WTC11 (cell line): ENCODE measurements at regions not wholly inside any gene's neighbourhood (a gene's known extent, or its start where the extent isn't known, plus 50 kb on each side); places are given as distances from the start of the nearest gene placed in this dataset.

Experiments
- ATAC-seq: fragments of 200-7000 bp; cut with Tn5 transposase; 2 replicates; pipeline ENCODE4 v1.10.0; 2021; ENCODE audit warnings: mild to moderate bottlenecking, moderate library complexity
- CTCF ChIA-PET: fragments of 300-600 bp; sonication (Branson Sonifier 250); formaldehyde crosslinking; loops from one replicate; lab custom pipeline; 2021; ENCODE audit warnings: antibody characterized with exemption; lab: Charles Lee
- POLR2A ChIA-PET: fragments of 350-600 bp; sonication (Branson Sonifier 250); formaldehyde crosslinking; loops from one replicate; lab custom pipeline; 2021; ENCODE audit warnings: antibody characterized with exemption; lab: Charles Lee
- DNase-seq: peaks from one replicate; pipeline ENCODE4 v3.0.0; 2021; ENCODE audit warnings: low spot score
- H3K27ac Mint-ChIP-seq: 2 replicates; pipeline ENCODE4 v1.8.0; 2021; ENCODE audit warnings: mixed read lengths
- H3K27me3 Mint-ChIP-seq: 2 replicates; pipeline ENCODE4 v1.8.0; 2021; ENCODE audit warnings: low read depth, mild to moderate bottlenecking, moderate library complexity, mixed read lengths
- H3K36me3 Mint-ChIP-seq: 2 replicates; pipeline ENCODE4 v1.8.0; 2021; ENCODE audit warnings: mixed read lengths
- H3K4me1 Mint-ChIP-seq: 2 replicates; pipeline ENCODE4 v1.8.0; 2022; ENCODE audit warnings: mixed read lengths
- H3K4me3 Mint-ChIP-seq: 2 replicates; pipeline ENCODE4 v1.8.0; 2021; ENCODE audit warnings: mild to moderate bottlenecking, moderate library complexity, mixed read lengths
- H3K9me3 Mint-ChIP-seq: 2 replicates; pipeline ENCODE4 v1.8.0; 2021; ENCODE audit warnings: mixed read lengths
- ARID4B ChIP-seq: sonication (generic); formaldehyde crosslinking; IDR thresholded peaks from 2 replicates; pipeline ENCODE4 v1.8.0; 2023; ENCODE audit warnings: missing genetic modification reagents, mild to moderate bottlenecking, borderline replicate concordance
- CREB1 ChIP-seq: sonication (generic); formaldehyde crosslinking; IDR thresholded peaks from 2 replicates; pipeline ENCODE4 v1.8.0; 2023; ENCODE audit warnings: mild to moderate bottlenecking, missing genetic modification reagents
- CTCF ChIP-seq: fragments of 200-600 bp; IDR thresholded peaks from 2 replicates; pipeline ENCODE4 v1.8.0; 2022; ENCODE audit warnings: antibody characterized with exemption
- ELF4 ChIP-seq: sonication (generic); formaldehyde crosslinking; IDR thresholded peaks from 2 replicates; pipeline ENCODE4 v1.8.1; 2022; ENCODE audit warnings: low read depth, mild to moderate bottlenecking, moderate library complexity, missing genetic modification reagents
- ERG ChIP-seq: fragments of 250-450 bp; sonication (Bioruptor Pico); IDR thresholded peaks from 2 replicates; pipeline ENCODE4 v1.8.0; 2021; ENCODE audit warnings: mild to moderate bottlenecking
- ETV6 ChIP-seq: sonication (generic); formaldehyde crosslinking; IDR thresholded peaks from 2 replicates; pipeline ENCODE4 v1.8.1; 2022; ENCODE audit warnings: mild to moderate bottlenecking, missing genetic modification reagents
- FOXP1 ChIP-seq: sonication (generic); formaldehyde crosslinking; IDR thresholded peaks from 2 replicates; pipeline ENCODE4 v1.8.0; 2022; ENCODE audit warnings: missing genetic modification reagents, mild to moderate bottlenecking, moderate library complexity, borderline replicate concordance
- GABPB1 ChIP-seq: sonication (generic); formaldehyde crosslinking; IDR thresholded peaks from 2 replicates; pipeline ENCODE4 v1.8.1; 2023; ENCODE audit warnings: mild to moderate bottlenecking, missing genetic modification reagents
- IRF2 ChIP-seq: sonication (generic); formaldehyde crosslinking; IDR thresholded peaks from 2 replicates; pipeline ENCODE4 v1.8.0; 2022; ENCODE audit warnings: low read depth, missing genetic modification reagents, borderline replicate concordance
- JAZF1 ChIP-seq: fragments of 250-450 bp; sonication (Bioruptor Pico); IDR thresholded peaks from 2 replicates; pipeline ENCODE4 v1.9.0; 2021; ENCODE audit warnings: moderate library complexity, mild to moderate bottlenecking, inconsistent platforms
- MLX ChIP-seq: sonication (generic); formaldehyde crosslinking; IDR thresholded peaks from 2 replicates; pipeline ENCODE4 v1.8.1; 2023; ENCODE audit warnings: mild to moderate bottlenecking, missing genetic modification reagents, moderate library complexity
- NFATC4 ChIP-seq: fragments of 250-450 bp; sonication (Bioruptor Pico); IDR thresholded peaks from 2 replicates; pipeline ENCODE4 v1.9.0; 2021; ENCODE audit warnings: mild to moderate bottlenecking
- NFYB ChIP-seq: sonication (generic); formaldehyde crosslinking; conservative IDR thresholded peaks from 2 replicates; pipeline ENCODE4 v1.8.0; 2022; ENCODE audit warnings: low read depth, missing genetic modification reagents
- NR2C2 ChIP-seq: sonication (generic); formaldehyde crosslinking; IDR thresholded peaks from 2 replicates; pipeline ENCODE4 v1.8.0; 2022; ENCODE audit warnings: mild to moderate bottlenecking, missing genetic modification reagents
- SMAD4 ChIP-seq: sonication (generic); formaldehyde crosslinking; IDR thresholded peaks from 2 replicates; pipeline ENCODE4 v1.8.0; 2022; ENCODE audit warnings: mild to moderate bottlenecking, missing genetic modification reagents
- SOX15 ChIP-seq: fragments of 250-450 bp; sonication (Bioruptor Pico); IDR thresholded peaks from 2 replicates; pipeline ENCODE4 v1.9.0; 2021; ENCODE audit warnings: mild to moderate bottlenecking
- TEAD1 ChIP-seq: sonication (generic); formaldehyde crosslinking; IDR thresholded peaks from 2 replicates; pipeline ENCODE4 v1.8.0; 2022; ENCODE audit warnings: mild to moderate bottlenecking, missing genetic modification reagents
- ZBTB21 ChIP-seq: sonication (generic); formaldehyde crosslinking; IDR thresholded peaks from 2 replicates; pipeline ENCODE4 v1.8.1; 2023; ENCODE audit warnings: mild to moderate bottlenecking, missing genetic modification reagents, borderline replicate concordance
- ZNF232 ChIP-seq: sonication (generic); formaldehyde crosslinking; IDR thresholded peaks from 2 replicates; pipeline ENCODE4 v1.8.0; 2022; ENCODE audit warnings: mild to moderate bottlenecking, missing genetic modification reagents
- ZNF281 ChIP-seq: sonication (generic); formaldehyde crosslinking; IDR thresholded peaks from 2 replicates; pipeline ENCODE4 v1.8.0; 2023; ENCODE audit warnings: mild to moderate bottlenecking, missing genetic modification reagents
- ZNF317 ChIP-seq: sonication (generic); formaldehyde crosslinking; IDR thresholded peaks from 2 replicates; pipeline ENCODE4 v1.8.1; 2023; ENCODE audit warnings: low read depth, mild to moderate bottlenecking, moderate library complexity, missing genetic modification reagents, borderline replicate concordance
- ZNF416 ChIP-seq: fragments of 250-450 bp; sonication (Bioruptor Pico); IDR thresholded peaks from 2 replicates; pipeline ENCODE4 v1.9.0; 2021; ENCODE audit warnings: mild to moderate bottlenecking, inconsistent platforms
- TF ChIP-seq, protein P1 (sequence below): fragments of 250-450 bp; sonication (Bioruptor Pico); IDR thresholded peaks from 2 replicates; pipeline ENCODE4 v1.9.0; 2021; ENCODE audit warnings: mild to moderate bottlenecking
- TF ChIP-seq, protein P2 (sequence below): fragments of 250-450 bp; sonication (Bioruptor Pico); IDR thresholded peaks from 2 replicates; pipeline ENCODE4 v1.9.0; 2021; ENCODE audit warnings: moderate library complexity, mild to moderate bottlenecking, inconsistent platforms, borderline replicate concordance
- TF ChIP-seq, protein P3 (sequence below): sonication (generic); formaldehyde crosslinking; IDR thresholded peaks from 2 replicates; pipeline ENCODE4 v1.8.1; 2022; ENCODE audit warnings: low read depth, missing genetic modification reagents, borderline replicate concordance

- POLR2A ChIA-PET = no interaction called here
- ATAC-seq (no peak), DNase-seq (no peak)
- no peaks in the 10 kb centered on the region for H3K36me3 Mint-ChIP-seq
- no peak overlapping the region; the same call in 1 of the 2 replicates for H3K27ac Mint-ChIP-seq
- H3K27me3 Mint-ChIP-seq = no peaks in the 10 kb centered on the region
- CTCF ChIA-PET = no interaction called here
- H3K9me3 Mint-ChIP-seq = no peaks in the 10 kb centered on the region
- H3K4me1 Mint-ChIP-seq = peaks cover 66% of the 10 kb centered on the region
- TF ChIP-seq NFATC4 (CRISPR knock-in tag) = no peak
- no peak for TF ChIP-seq NFYB (CRISPR knock-in tag)
- no peak for TF ChIP-seq SOX15 (CRISPR knock-in tag)
- no peak for TF ChIP-seq ZBTB21
- no peak for TF ChIP-seq CTCF
- no peak for TF ChIP-seq IRF2 (CRISPR knock-in tag)
- TF ChIP-seq, protein P1, sequence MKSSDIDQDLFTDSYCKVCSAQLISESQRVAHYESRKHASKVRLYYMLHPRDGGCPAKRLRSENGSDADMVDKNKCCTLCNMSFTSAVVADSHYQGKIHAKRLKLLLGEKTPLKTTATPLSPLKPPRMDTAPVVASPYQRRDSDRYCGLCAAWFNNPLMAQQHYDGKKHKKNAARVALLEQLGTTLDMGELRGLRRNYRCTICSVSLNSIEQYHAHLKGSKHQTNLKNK (CRISPR knock-in tag) = no peak
- no peak for TF ChIP-seq FOXP1 (CRISPR knock-in tag)
- TF ChIP-seq MLX = no peak
- TF ChIP-seq ELF4 = no peak
- no peak for TF ChIP-seq ZNF317
- no peak for TF ChIP-seq CREB1 (CRISPR knock-in tag)
- TF ChIP-seq, protein P2, sequence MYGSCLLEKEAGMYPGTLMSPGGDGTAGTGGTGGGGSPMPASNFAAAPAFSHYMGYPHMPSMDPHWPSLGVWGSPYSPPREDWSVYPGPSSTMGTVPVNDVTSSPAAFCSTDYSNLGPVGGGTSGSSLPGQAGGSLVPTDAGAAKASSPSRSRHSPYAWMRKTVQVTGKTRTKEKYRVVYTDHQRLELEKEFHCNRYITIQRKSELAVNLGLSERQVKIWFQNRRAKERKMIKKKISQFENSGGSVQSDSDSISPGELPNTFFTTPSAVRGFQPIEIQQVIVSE (CRISPR knock-in tag) = no peak
- no peak overlapping the region for H3K4me3 Mint-ChIP-seq
Observed at GRCh38 chr7:114151777-114152176, 233.0 kb upstream of the PPP1R3A start.

- ChIA-PET CTCF (no interaction called here), POLR2A (interaction anchor here (0.6 kb wide), 1 partner anchor 643 kb away, joined by 5 read pairs; no protein-coding TSS in a partner anchor)
- peaks cover 55% of the 10 kb centered on the region for H3K4me1 Mint-ChIP-seq
- no peak overlapping the region for H3K4me3 Mint-ChIP-seq
- H3K27ac Mint-ChIP-seq = no peak overlapping the region
- no peaks in the 10 kb centered on the region for H3K9me3 Mint-ChIP-seq
- ATAC-seq (no peak), DNase-seq (no peak)
- no peaks in the 10 kb centered on the region for H3K27me3 Mint-ChIP-seq
- no peaks in the 10 kb centered on the region for H3K36me3 Mint-ChIP-seq
- TF ChIP-seq SMAD4 = no peak
- TF ChIP-seq ETV6 (CRISPR knock-in tag) = no peak
- no peak for TF ChIP-seq TEAD1 (CRISPR knock-in tag)
- no peak for TF ChIP-seq ERG (CRISPR knock-in tag)
- TF ChIP-seq, protein P3, sequence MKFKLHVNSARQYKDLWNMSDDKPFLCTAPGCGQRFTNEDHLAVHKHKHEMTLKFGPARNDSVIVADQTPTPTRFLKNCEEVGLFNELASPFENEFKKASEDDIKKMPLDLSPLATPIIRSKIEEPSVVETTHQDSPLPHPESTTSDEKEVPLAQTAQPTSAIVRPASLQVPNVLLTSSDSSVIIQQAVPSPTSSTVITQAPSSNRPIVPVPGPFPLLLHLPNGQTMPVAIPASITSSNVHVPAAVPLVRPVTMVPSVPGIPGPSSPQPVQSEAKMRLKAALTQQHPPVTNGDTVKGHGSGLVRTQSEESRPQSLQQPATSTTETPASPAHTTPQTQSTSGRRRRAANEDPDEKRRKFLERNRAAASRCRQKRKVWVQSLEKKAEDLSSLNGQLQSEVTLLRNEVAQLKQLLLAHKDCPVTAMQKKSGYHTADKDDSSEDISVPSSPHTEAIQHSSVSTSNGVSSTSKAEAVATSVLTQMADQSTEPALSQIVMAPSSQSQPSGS (CRISPR knock-in tag) = no peak
- no peak for TF ChIP-seq ARID4B (CRISPR knock-in tag)
- TF ChIP-seq ZNF281 (CRISPR knock-in tag) = no peak
- no peak for TF ChIP-seq ZNF416 (CRISPR knock-in tag)
- no peak for TF ChIP-seq GABPB1
- no peak for TF ChIP-seq JAZF1 (CRISPR knock-in tag)
- TF ChIP-seq ZNF232 (CRISPR knock-in tag) = no peak
- no peak for TF ChIP-seq NR2C2 (CRISPR knock-in tag)
Observed at GRCh38 chr7:114150689-114151088, 231.9 kb upstream of the PPP1R3A start.
